Smooth muscle cell (in vitro differentiated cells): ENCODE measurements at regions not wholly inside any gene's neighbourhood (a gene's known extent, or its start where the extent isn't known, plus 50 kb on each side); places are given as distances from the start of the nearest gene placed in this dataset.

Experiments used
- DNase-seq: peaks from one replicate; lab custom pipeline; 2025; ENCODE audit not compliant: unreplicated experiment; lab: John Stamatoyannopoulos, UW
- H2AFZ ChIP-seq: fragments of 200-600 bp; sonication (generic); 2 replicates; pipeline ENCODE4 v1.6.0; 2016; ENCODE audit warnings: antibody characterized with exemption, low read depth, mild to moderate bottlenecking
- H3F3A ChIP-seq: fragments of 200-600 bp; sonication (generic); 2 replicates; pipeline ENCODE4 v1.6.0; 2017; ENCODE audit warnings: antibody characterized with exemption, low read depth
- H3K27ac ChIP-seq: fragments of 200-600 bp; sonication (generic); 2 replicates; pipeline ENCODE4 v1.5.1; 2016; ENCODE audit warnings: low read depth, mild to moderate bottlenecking
- H3K27me3 ChIP-seq: fragments of 200-600 bp; sonication (generic); 2 replicates; pipeline ENCODE4 v1.6.1; 2016; ENCODE audit warnings: low read depth, mild to moderate bottlenecking
- H3K36me3 ChIP-seq: fragments of 200-600 bp; sonication (generic); 2 replicates; pipeline ENCODE4 v1.5.1; 2016; ENCODE audit warnings: low read depth
- H3K4me1 ChIP-seq: fragments of 200-600 bp; sonication (generic); 2 replicates; pipeline ENCODE4 v1.5.1; 2016; ENCODE audit warnings: low read depth
- H3K4me2 ChIP-seq: fragments of 200-600 bp; sonication (generic); 2 replicates; pipeline ENCODE4 v1.6.0; 2016; ENCODE audit warnings: mild to moderate bottlenecking
- H3K4me3 ChIP-seq: fragments of 200-600 bp; sonication (generic); 2 replicates; pipeline ENCODE4 v1.5.1; 2016; ENCODE audit warnings: mild to moderate bottlenecking
- H3K79me2 ChIP-seq: fragments of 200-600 bp; sonication (generic); 2 replicates; pipeline ENCODE4 v1.6.0; 2016; ENCODE audit warnings: low read depth, mild to moderate bottlenecking
- H3K9ac ChIP-seq: fragments of 200-600 bp; sonication (generic); 2 replicates; pipeline ENCODE4 v1.6.0; 2016; ENCODE audit warnings: low read depth
- H3K9me3 ChIP-seq: fragments of 200-600 bp; sonication (generic); replicated peaks from 2 replicates; pipeline ENCODE4 v1.5.1; 2016; ENCODE audit warnings: low read depth
- H4K20me1 ChIP-seq: fragments of 200-600 bp; sonication (generic); 2 replicates; pipeline ENCODE4 v1.6.0; 2016; ENCODE audit warnings: low read depth
- CTCF ChIP-seq: fragments of 200-600 bp; sonication (generic); IDR thresholded peaks from 2 replicates; pipeline ENCODE4 v1.5.1; 2017; ENCODE audit warnings: borderline replicate concordance, mild to moderate bottlenecking, antibody characterized with exemption; ENCODE audit not compliant: insufficient read depth, poor library complexity, severe bottlenecking
- WGBS: methylation state at CpG from one replicate; pipeline ENCODE4 v1.1.7; 2016; ENCODE audit warnings: low lambda C conversion rate; 5-methylcytosine and 5-hydroxymethylcytosine counted together

- H3K27me3 ChIP-seq, result no peaks in the 10 kb centered on the region
- peaks cover 5% of the 10 kb centered on the region for H3K4me1 ChIP-seq
- DNase-seq, result no peak
- H4K20me1 ChIP-seq, result no peaks in the 10 kb centered on the region
- no peak overlapping the region for H3K4me2 ChIP-seq
- no peak for TF ChIP-seq CTCF
- H3K9me3 ChIP-seq, result no peaks in the 10 kb centered on the region
- no peak overlapping the region for H3K27ac ChIP-seq
- no peak overlapping the region for H3K4me3 ChIP-seq
- no peaks in the 10 kb centered on the region for H3K36me3 ChIP-seq
- no peaks in the 10 kb centered on the region for H3F3A ChIP-seq
- H3K79me2 ChIP-seq, result no peaks in the 10 kb centered on the region
- WGBS, result 86% methylated on average over 2 of the region's 2 CpGs
- no peak overlapping the region for H2AFZ ChIP-seq
- no peak overlapping the region for H3K9ac ChIP-seq
Observed at GRCh38 chr11:92663539-92663938, 305.9 kb upstream of the MTNR1B start.

- H3F3A ChIP-seq, result no peaks in the 10 kb centered on the region
- H3K4me1 ChIP-seq, result peaks cover 10% of the 10 kb centered on the region
- no peaks in the 10 kb centered on the region for H4K20me1 ChIP-seq
- no peaks in the 10 kb centered on the region for H3K79me2 ChIP-seq
- H3K9me3 ChIP-seq, result no peaks in the 10 kb centered on the region
- no peak overlapping the region for H3K27ac ChIP-seq
- H2AFZ ChIP-seq, result no peak overlapping the region
- no peak overlapping the region for H3K9ac ChIP-seq
- 87% methylated on average over 5 of the region's 5 CpGs for WGBS
- no peaks in the 10 kb centered on the region for H3K27me3 ChIP-seq
- no peaks in the 10 kb centered on the region for H3K36me3 ChIP-seq
- no peak overlapping the region for H3K4me3 ChIP-seq
- TF ChIP-seq CTCF, result no peak
- no peak overlapping the region for H3K4me2 ChIP-seq
- no peak for DNase-seq
Observed at GRCh38 chr11:92667486-92668152, 301.8 kb upstream of the MTNR1B start.

GRCh38 chr11:92670308-92670890 lies 299.1 kb upstream of the MTNR1B start:
- 52% methylated on average over 3 of the region's 3 CpGs for WGBS

More at GRCh38 chr11:92670308-92670890, 299.1 kb upstream of the MTNR1B start:
- no peaks in the 10 kb centered on the region for H3K9me3 ChIP-seq
- no peaks in the 10 kb centered on the region for H3K36me3 ChIP-seq
- no peaks in the 10 kb centered on the region for H4K20me1 ChIP-seq
- no peaks in the 10 kb centered on the region for H3F3A ChIP-seq
- no peak overlapping the region for H2AFZ ChIP-seq
- H3K79me2 ChIP-seq, result no peaks in the 10 kb centered on the region
- H3K27me3 ChIP-seq, result no peaks in the 10 kb centered on the region
- H3K9ac ChIP-seq, result no peak overlapping the region
- no peak overlapping the region for H3K4me3 ChIP-seq
- H3K4me1 ChIP-seq, result peaks cover 10% of the 10 kb centered on the region
- DNase-seq, result no peak
- no peak overlapping the region for H3K27ac ChIP-seq
- TF ChIP-seq CTCF, result no peak
- H3K4me2 ChIP-seq, result no peak overlapping the region
